H9 (cell line): ENCODE measurements at regions not wholly inside any gene's neighbourhood (a gene's known extent, or its start where the extent isn't known, plus 50 kb on each side); places are given as distances from the start of the nearest gene placed in this dataset.

Experiments used
- DNase-seq: peaks from one replicate; pipeline ENCODE4 v3.0.0-alpha.2; 2017
- H2AFZ ChIP-seq: one replicate; pipeline ENCODE4 v1.6.1; 2013; ENCODE audit warnings: mild to moderate bottlenecking, low read length, control low read depth, moderate library complexity
- H2AK5ac ChIP-seq: 2 replicates; pipeline ENCODE4 v1.6.1; 2013; ENCODE audit warnings: low read length, control low read depth, mixed read lengths; ENCODE audit not compliant: insufficient read length
- H2BK120ac ChIP-seq: one replicate; pipeline ENCODE4 v1.6.1; 2013; ENCODE audit warnings: low read depth, mild to moderate bottlenecking, low read length, control low read depth, inconsistent platforms; ENCODE audit not compliant: poor library complexity, severe bottlenecking
- H2BK12ac ChIP-seq: 2 replicates; pipeline ENCODE4 v1.6.1; 2013; ENCODE audit warnings: low read length, control low read depth, mixed read lengths, low read depth; ENCODE audit not compliant: insufficient read length
- H2BK15ac ChIP-seq: 2 replicates; pipeline ENCODE4 v1.6.1; 2013; ENCODE audit warnings: low read depth, low read length, control low read depth
- H2BK20ac ChIP-seq: one replicate; pipeline ENCODE4 v1.6.1; 2013; ENCODE audit warnings: low read depth, mild to moderate bottlenecking, low read length, control low read depth, inconsistent platforms; ENCODE audit not compliant: poor library complexity, severe bottlenecking
- H2BK5ac ChIP-seq: 2 replicates; pipeline ENCODE4 v1.6.1; 2013; ENCODE audit warnings: low read length, control low read depth, mixed read lengths; ENCODE audit not compliant: insufficient read length
- H3K14ac ChIP-seq: 2 replicates; pipeline ENCODE4 v1.6.1; 2013; ENCODE audit warnings: low read length, control low read depth; ENCODE audit not compliant: insufficient read depth
- H3K18ac ChIP-seq: 2 replicates; pipeline ENCODE4 v1.6.1; 2013; ENCODE audit warnings: low read depth, mild to moderate bottlenecking, mixed read lengths, low read length, control low read depth; ENCODE audit not compliant: insufficient read length
- H3K23ac ChIP-seq: 2 replicates; pipeline ENCODE4 v1.6.1; 2013; ENCODE audit warnings: low read length, control low read depth, mixed read lengths, low read depth; ENCODE audit not compliant: insufficient read length
- H3K23me2 ChIP-seq: 2 replicates; pipeline ENCODE4 v1.6.1; 2013; ENCODE audit warnings: low read depth, mild to moderate bottlenecking, mixed read lengths, low read length, control low read depth; ENCODE audit not compliant: insufficient read length, poor library complexity, severe bottlenecking
- H3K27ac ChIP-seq: 2 replicates; pipeline ENCODE4 v1.5.1; 2013; ENCODE audit warnings: low read length, control low read depth, mixed read lengths, low read depth; ENCODE audit not compliant: insufficient read length
- H3K27me3 ChIP-seq: 2 replicates; pipeline ENCODE4 v1.6.1; 2013; ENCODE audit warnings: low read length, control low read depth, inconsistent platforms; ENCODE audit not compliant: insufficient read depth
- H3K4ac ChIP-seq: 2 replicates; pipeline ENCODE4 v1.6.1; 2013; ENCODE audit warnings: low read depth, mild to moderate bottlenecking, control low read depth, inconsistent platforms, low read length, moderate library complexity
- H3K4me1 ChIP-seq: 2 replicates; pipeline ENCODE4 v1.6.1; 2013; ENCODE audit warnings: low read length, control low read depth, inconsistent platforms; ENCODE audit not compliant: insufficient read depth
- H3K4me2 ChIP-seq: 2 replicates; pipeline ENCODE4 v1.6.1; 2013; ENCODE audit warnings: low read length, control low read depth, mixed read lengths; ENCODE audit not compliant: insufficient read length, insufficient read depth
- H3K56ac ChIP-seq: 2 replicates; pipeline ENCODE4 v1.6.1; 2013; ENCODE audit warnings: low read depth, mild to moderate bottlenecking, mixed read lengths, low read length, control low read depth; ENCODE audit not compliant: insufficient read length
- H3K79me1 ChIP-seq: 2 replicates; pipeline ENCODE4 v1.6.1; 2013; ENCODE audit warnings: low read depth, mild to moderate bottlenecking, moderate library complexity, low read length, control low read depth, inconsistent platforms; ENCODE audit not compliant: insufficient read depth, poor library complexity, severe bottlenecking
- H3K79me2 ChIP-seq: 2 replicates; pipeline ENCODE4 v1.6.1; 2013; ENCODE audit warnings: low read length, control low read depth, inconsistent platforms; ENCODE audit not compliant: insufficient read depth
- H3K9ac ChIP-seq: 2 replicates; pipeline ENCODE4 v1.6.1; 2013; ENCODE audit warnings: low read length, control low read depth, mixed read lengths; ENCODE audit not compliant: insufficient read length; ENCODE audit errors: extremely low read depth
- H3K9me3 ChIP-seq: one replicate; pipeline ENCODE4 v1.6.1; 2013; ENCODE audit warnings: low read depth, low read length, inconsistent platforms; ENCODE audit not compliant: control insufficient read depth
- H3T11ph ChIP-seq: one replicate; pipeline ENCODE4 v1.6.1; 2013; ENCODE audit warnings: mild to moderate bottlenecking, low read length, control low read depth, inconsistent platforms
- H4K20me1 ChIP-seq: one replicate; pipeline ENCODE4 v1.6.1; 2013; ENCODE audit not compliant: control insufficient read depth, insufficient read length, insufficient read depth
- H4K5ac ChIP-seq: 2 replicates; pipeline ENCODE4 v1.6.1; 2013; ENCODE audit warnings: low read depth, mild to moderate bottlenecking, mixed read lengths, low read length, control low read depth; ENCODE audit not compliant: insufficient read length
- H4K8ac ChIP-seq: replicated peaks from 2 replicates; pipeline ENCODE4 v1.6.1; 2013; ENCODE audit warnings: low read length, control low read depth, mixed read lengths, low read depth; ENCODE audit not compliant: insufficient read length
- H4K91ac ChIP-seq: 2 replicates; pipeline ENCODE4 v1.6.1; 2013; ENCODE audit warnings: low read depth, mild to moderate bottlenecking, moderate library complexity, mixed read lengths, low read length, control low read depth; ENCODE audit not compliant: insufficient read length
- H3K27ac Mint-ChIP-seq, 3 experiments: 2 replicates in 2 of 3; 3 replicates in 1 of 3; pipeline ENCODE4 v1.8.0; 2020 to 2021; ENCODE audit warnings: mixed read lengths in 3 of 3, mild to moderate bottlenecking in 1 of 3, moderate library complexity in 1 of 3
- H3K27me3 Mint-ChIP-seq: 2 replicates; pipeline ENCODE4 v1.8.0; 2021; ENCODE audit warnings: low read depth, mild to moderate bottlenecking, moderate library complexity, mixed read lengths
- H3K36me3 Mint-ChIP-seq, 3 experiments: 2 replicates in 2 of 3; 3 replicates in 1 of 3; pipeline ENCODE4 v1.8.0; 2020 to 2021; ENCODE audit warnings: low read depth in 3 of 3, mixed read lengths in 3 of 3; ENCODE audit not compliant: insufficient read depth in 1 of 3
- H3K4me1 Mint-ChIP-seq, 2 experiments: 2 replicates each; pipeline ENCODE4 v1.8.0; 2020; ENCODE audit warnings: mixed read lengths in 2 of 2
- H3K4me3 Mint-ChIP-seq, 2 experiments: 2 replicates in 1 of 2; 3 replicates in 1 of 2; pipeline ENCODE4 v1.8.0; 2020 to 2021; ENCODE audit warnings: mild to moderate bottlenecking in 2 of 2, mixed read lengths in 2 of 2, moderate library complexity in 1 of 2
- H3K9me3 Mint-ChIP-seq, 2 experiments: 2 replicates in 1 of 2; 3 replicates in 1 of 2; pipeline ENCODE4 v1.8.0; 2020; ENCODE audit warnings: mild to moderate bottlenecking in 2 of 2, mixed read lengths in 2 of 2, moderate library complexity in 1 of 2
- CTCF ChIP-seq: fragments of 200-600 bp; sonication (generic); conservative IDR thresholded peaks from 3 replicates; pipeline ENCODE4 v1.8.0; 2021; ENCODE audit warnings: antibody characterized with exemption, mild to moderate bottlenecking
- WGBS: extraction: QIAGEN DNeasy Blood & Tissue Kit; methylation state at CpG from one replicate; pipeline ENCODE4 v1.1.7; 2013; ENCODE audit warnings: missing lambda C conversion rate, low lambda C conversion rate, mixed read lengths; ENCODE audit not compliant: insufficient read length; ENCODE audit errors: extremely low coverage; 5-methylcytosine and 5-hydroxymethylcytosine counted together

- H2AK5ac ChIP-seq: no peak overlapping the region
- no peak overlapping the region for H4K8ac ChIP-seq
- no peak overlapping the region for H3T11ph ChIP-seq
- H3K27me3 ChIP-seq: no peaks in the 10 kb centered on the region
- H3K23ac ChIP-seq: no peak overlapping the region
- no peak overlapping the region for H2AFZ ChIP-seq
- no peak overlapping the region for H3K27ac ChIP-seq
- H3K18ac ChIP-seq: no peak overlapping the region
- no peaks in the 10 kb centered on the region for H3K9me3 ChIP-seq
- no peaks in the 10 kb centered on the region for H4K20me1 ChIP-seq
- no peak overlapping the region for H2BK20ac ChIP-seq
- no peak for DNase-seq
- H2BK12ac ChIP-seq: no peak overlapping the region
- Mint-ChIP-seq H3K4me1 (no peaks in the 10 kb centered on the region), H3K9me3 (no peaks in the 10 kb centered on the region; a peak in 1 of 5 replicates), H3K27ac (no peak overlapping the region), H3K27me3 (no peaks in the 10 kb centered on the region; the same call in 1 of the 2 replicates), H3K4me3 (no peak overlapping the region), H3K36me3 (no peaks in the 10 kb centered on the region)
- no peak overlapping the region for H2BK120ac ChIP-seq
- no peak overlapping the region for H3K56ac ChIP-seq
- H2BK5ac ChIP-seq: no peak overlapping the region
- no peak overlapping the region for H3K9ac ChIP-seq
- H2BK15ac ChIP-seq: no peak overlapping the region
- H3K79me2 ChIP-seq: no peaks in the 10 kb centered on the region
- H4K5ac ChIP-seq: no peak overlapping the region
- no CpG with 5 or more reads among the region's 1 CpG for WGBS
- TF ChIP-seq CTCF: no peak
- no peak overlapping the region for H3K4ac ChIP-seq
- no peaks in the 10 kb centered on the region for H3K23me2 ChIP-seq
- no peak overlapping the region for H4K91ac ChIP-seq
- no peak overlapping the region for H3K4me2 ChIP-seq
- no peak overlapping the region for H3K14ac ChIP-seq
- no peaks in the 10 kb centered on the region for H3K4me1 ChIP-seq
- H3K79me1 ChIP-seq: no peaks in the 10 kb centered on the region
Observed at GRCh38 chr14:86989285-86989684, 1003.7 kb downstream of the GALC start.
